K562 (cell line): ENCODE measurements at regions not wholly inside any gene's neighbourhood (a gene's known extent, or its start where the extent isn't known, plus 50 kb on each side); places are given as distances from the start of the nearest gene placed in this dataset.

Experiments
- ATAC-seq: fragments of 200-7000 bp; cut with Tn5 transposase; 3 replicates; pipeline ENCODE4 v1.9.1; 2020; ENCODE audit warnings: moderate library complexity
- BruUV-seq: library from RNA; stranded (reverse); fragments of 400-500 nt; replicated peaks from 2 replicates; lab custom pipeline; 2021; lab: Mats Ljungman, UMichigan
- CTCF ChIA-PET: fragments of 300-600 bp; formaldehyde crosslinking; extraction: SDS; loops from one replicate; lab custom pipeline; 2021; ENCODE audit warnings: low intra/inter-chr PET ratio; lab: Yijun Ruan, JAX
- POLR2A ChIA-PET: fragments of 300-600, 350-650 bp; sonication (Branson Sonifier 250); formaldehyde crosslinking; extraction: SDS; loops from one replicate; lab custom pipeline; 2021; ENCODE audit warnings: antibody characterized with exemption, inconsistent platforms; lab: Yijun Ruan, JAX
- DNase-seq, 4 experiments: peaks; one replicate each; pipeline versions ENCODE4 v3.0.0 to v3.0.0-alpha.2; 2011 to 2018; ENCODE audit warnings: low spot score in 3 of 4, mixed read lengths in 3 of 4; ENCODE audit errors: extremely low read depth in 1 of 4
- FAIRE-seq: peaks from 2 replicates; lab custom pipeline; 2011; peaks lifted over from hg19 to GRCh38; lab: Jason Lieb, UNC
- H2AFZ ChIP-seq: 2 replicates; pipeline ENCODE4 v1.6.0; 2011; ENCODE audit warnings: low read depth, low read length, control low read depth, inconsistent platforms
- H3K27ac ChIP-seq: fragments of 200-600 bp; 3 replicates; pipeline ENCODE4 v1.8.0; 2011; ENCODE audit warnings: low read depth, mild to moderate bottlenecking, control low read depth, inconsistent platforms, low read length, moderate library complexity, mixed read lengths; ENCODE audit errors: extremely low read depth
- H3K27me3 ChIP-seq, 2 experiments: fragments of 300-600 bp in 1 of 2; 2 replicates in 1 of 2; 3 replicates in 1 of 2; pipeline versions ENCODE4 v1.6.0 to v1.8.0; 2011; ENCODE audit warnings: inconsistent platforms in 2 of 2, low read length in 2 of 2, mild to moderate bottlenecking in 1 of 2, mixed read lengths in 1 of 2, moderate library complexity in 1 of 2; ENCODE audit not compliant: control insufficient read depth in 2 of 2, insufficient read depth in 2 of 2
- H3K36me3 ChIP-seq: fragments of 300-600 bp; 3 replicates; pipeline ENCODE4 v1.8.0; 2011; ENCODE audit warnings: mild to moderate bottlenecking, low read length, inconsistent platforms; ENCODE audit not compliant: control insufficient read depth, insufficient read depth
- H3K4me1 ChIP-seq, 2 experiments: fragments of 200-600 bp in 1 of 2; replicated peaks in 1 of 2; 2 replicates in 1 of 2; 3 replicates in 1 of 2; pipeline versions ENCODE4 v1.5.1 to v1.8.0; 2011; ENCODE audit warnings: inconsistent platforms in 2 of 2, low read length in 2 of 2, mild to moderate bottlenecking in 1 of 2, mixed read lengths in 1 of 2, moderate library complexity in 1 of 2; ENCODE audit not compliant: control insufficient read depth in 2 of 2, insufficient read depth in 2 of 2
- H3K4me2 ChIP-seq: 2 replicates; pipeline ENCODE4 v1.6.1; 2011; ENCODE audit warnings: low read length, control low read depth, inconsistent platforms, mixed read lengths; ENCODE audit not compliant: insufficient read depth
- H3K4me3 ChIP-seq: fragments of 200-600 bp; sonication (generic), shearing (Covaris generic); 2 replicates; pipeline ENCODE4 v1.5.1; 2016; ENCODE audit warnings: control low read depth, inconsistent platforms
- H3K79me2 ChIP-seq: fragments of 200-600 bp; 3 replicates; pipeline ENCODE4 v1.8.0; 2011; ENCODE audit warnings: low read length, inconsistent platforms; ENCODE audit not compliant: control insufficient read depth, insufficient read depth
- H3K9ac ChIP-seq, 2 experiments: 2 replicates each; pipeline versions ENCODE4 v1.6.0 to v1.6.1; 2011; ENCODE audit warnings: low read depth in 2 of 2, low read length in 2 of 2, control low read depth in 1 of 2, inconsistent platforms in 1 of 2, mild to moderate bottlenecking in 1 of 2, mixed read lengths in 1 of 2; ENCODE audit not compliant: insufficient read depth in 1 of 2
- H3K9me1 ChIP-seq: one replicate; pipeline ENCODE4 v1.6.0; 2011; ENCODE audit warnings: inconsistent platforms, mild to moderate bottlenecking, low read length, moderate library complexity; ENCODE audit not compliant: control insufficient read depth, insufficient read depth
- H3K9me3 ChIP-seq: replicated peaks from 2 replicates; pipeline ENCODE4 v1.5.1; 2011; ENCODE audit warnings: low read depth, low read length, inconsistent platforms; ENCODE audit not compliant: control insufficient read depth, insufficient read depth
- H4K20me1 ChIP-seq: replicated peaks from 2 replicates; pipeline ENCODE4 v1.6.1; 2011; ENCODE audit warnings: low read length, inconsistent platforms, mixed read lengths; ENCODE audit not compliant: control insufficient read depth, insufficient read depth
- CC2D1A ChIP-seq: fragments of 450-650 bp; IDR thresholded peaks from 2 replicates; pipeline ENCODE4 v1.6.1; 2017; ENCODE audit warnings: mild to moderate bottlenecking
- HDAC1 ChIP-seq, 2 experiments: fragments of 450-650 bp; IDR thresholded peaks; 2 replicates each; pipeline ENCODE4 v1.6.1; 2016 to 2017; ENCODE audit warnings: inconsistent platforms in 1 of 2, mild to moderate bottlenecking in 1 of 2, moderate library complexity in 1 of 2
- HMGN3 ChIP-seq: IDR thresholded peaks from 2 replicates; pipeline ENCODE4 v1.6.1; 2011; ENCODE audit warnings: borderline replicate concordance, low read depth, mild to moderate bottlenecking, mixed read lengths, low read length; ENCODE audit not compliant: insufficient read length; ENCODE audit errors: extremely low read depth
- ZBTB40 ChIP-seq, 2 experiments: fragments of 450-650 bp in 1 of 2; sonication (generic) in 1 of 2; formaldehyde crosslinking in 1 of 2; IDR thresholded peaks; 2 replicates each; pipeline versions ENCODE4 v1.7.1 to v1.9.0; 2016 to 2022; ENCODE audit warnings: inconsistent platforms in 1 of 2, mild to moderate bottlenecking in 1 of 2, missing genetic modification reagents in 1 of 2
- WGBS: fragments of 100-300 bp; shearing (Covaris generic); methylation state at CpG from one replicate; pipeline ENCODE4 v1.1.6; 2016; ENCODE audit warnings: low coverage, mixed read lengths; ENCODE audit not compliant: insufficient coverage; ENCODE audit errors: missing lambda C conversion rate; 5-methylcytosine and 5-hydroxymethylcytosine counted together
- in situ Hi-C: fragments of 300-500 bp; cut with MboI; formaldehyde crosslinking; loops from 4 replicates; pipeline ENCODE4 v1.15.0; 2018; ENCODE audit warnings: inconsistent platforms, mixed read lengths
- intact Hi-C: fragments of 100-400 bp; cut with micrococcal nuclease; formaldehyde crosslinking; loops from 2 replicates; pipeline ENCODE4 v1.14.2; 2022

- BruUV-seq = no TSS peak
- FAIRE-seq (no peak), DNase-seq (no peak), ATAC-seq (no peak)
- H3K79me2 ChIP-seq = no peaks in the 10 kb centered on the region
- H3K9me3 ChIP-seq = no peaks in the 10 kb centered on the region
- ChIA-PET CTCF (no interaction called here), POLR2A (interaction anchor here (0.6 kb wide), 1 partner anchor 11 kb away, joined by 3 read pairs; no protein-coding TSS in a partner anchor)
- H3K27me3 ChIP-seq = no peaks in the 10 kb centered on the region
- TF ChIP-seq HDAC1 (IDR thresholded peaks at IDR 0.05) (no peak), ZBTB40 (IDR thresholded peaks at IDR 0.05) (no peak), ZBTB40 (CRISPR knock-in tag; IDR thresholded peaks at IDR 0.05) (no peak), HMGN3 (no peak), CC2D1A (no peak)
- H4K20me1 ChIP-seq = no peaks in the 10 kb centered on the region
- H3K9me1 ChIP-seq = no peaks in the 10 kb centered on the region
- no peak overlapping the region for H3K27ac ChIP-seq
- in situ Hi-C loops = no loop called here
- WGBS = 3% methylated on average over 2 of the region's 2 CpGs
- no peaks in the 10 kb centered on the region for H3K4me1 ChIP-seq
- H3K4me2 ChIP-seq = no peak overlapping the region
- H3K9ac ChIP-seq = no peak overlapping the region
- H3K36me3 ChIP-seq = no peaks in the 10 kb centered on the region
- no peak overlapping the region for H3K4me3 ChIP-seq
- intact Hi-C loops = no loop called here
- H2AFZ ChIP-seq = no peak overlapping the region
These were observed 132.9 kb upstream of the IGFBP7 start for GRCh38 chr4:57243076-57243475.
